ENCODE measurements at regions not wholly inside any gene's neighbourhood (a gene's known extent, or its start where the extent isn't known, plus 50 kb on each side); places are given as distances from the start of the nearest gene placed in this dataset.

DNA sequence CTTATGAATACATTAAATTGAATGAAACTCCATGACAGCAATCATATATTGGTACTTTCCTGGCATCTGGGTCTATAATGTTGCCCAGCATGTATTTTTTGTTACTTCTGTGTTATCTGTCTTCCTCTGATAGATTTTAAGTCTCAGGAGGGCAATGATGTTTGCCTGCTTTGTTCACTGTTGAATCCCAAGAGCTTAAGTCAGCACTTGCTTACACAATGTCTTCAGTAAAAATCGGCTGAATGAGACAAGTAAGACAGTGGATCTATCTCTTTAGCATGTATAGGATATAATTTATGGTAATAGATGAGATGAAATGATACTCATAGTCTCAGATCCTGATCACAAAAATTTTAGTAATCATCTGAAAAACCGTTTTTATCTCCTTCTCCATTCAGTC lies 1034.9 kb upstream of the EPHA7 start:
- intact Hi-C loops (cut with DNase I; ENCODE audit: low total_unique reads): no loop called here
- Histone ChIP-seq H3K27ac (no peak overlapping the region), H3K9me3 (no peaks in the 10 kb centered on the region), H3K36me3 (no peaks in the 10 kb centered on the region), H3K4me1 (no peaks in the 10 kb centered on the region), H3K4me3 (no peak overlapping the region), H3K27me3 (no peaks in the 10 kb centered on the region)
- in situ Hi-C loops (cut with MboI; ENCODE audit: low sequenced_read_pairs in 4 of 4): no loop called here
- DNase-seq (no peak), ATAC-seq (no peak)
- TF ChIP-seq POLR2A (IDR thresholded peaks at IDR 0.05): no peak
- TF ChIP-seq, protein P1, sequence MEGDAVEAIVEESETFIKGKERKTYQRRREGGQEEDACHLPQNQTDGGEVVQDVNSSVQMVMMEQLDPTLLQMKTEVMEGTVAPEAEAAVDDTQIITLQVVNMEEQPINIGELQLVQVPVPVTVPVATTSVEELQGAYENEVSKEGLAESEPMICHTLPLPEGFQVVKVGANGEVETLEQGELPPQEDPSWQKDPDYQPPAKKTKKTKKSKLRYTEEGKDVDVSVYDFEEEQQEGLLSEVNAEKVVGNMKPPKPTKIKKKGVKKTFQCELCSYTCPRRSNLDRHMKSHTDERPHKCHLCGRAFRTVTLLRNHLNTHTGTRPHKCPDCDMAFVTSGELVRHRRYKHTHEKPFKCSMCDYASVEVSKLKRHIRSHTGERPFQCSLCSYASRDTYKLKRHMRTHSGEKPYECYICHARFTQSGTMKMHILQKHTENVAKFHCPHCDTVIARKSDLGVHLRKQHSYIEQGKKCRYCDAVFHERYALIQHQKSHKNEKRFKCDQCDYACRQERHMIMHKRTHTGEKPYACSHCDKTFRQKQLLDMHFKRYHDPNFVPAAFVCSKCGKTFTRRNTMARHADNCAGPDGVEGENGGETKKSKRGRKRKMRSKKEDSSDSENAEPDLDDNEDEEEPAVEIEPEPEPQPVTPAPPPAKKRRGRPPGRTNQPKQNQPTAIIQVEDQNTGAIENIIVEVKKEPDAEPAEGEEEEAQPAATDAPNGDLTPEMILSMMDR (IDR thresholded peaks at IDR 0.05 in 4 of 5, conservative IDR thresholded peaks at IDR 0.05 in 1 of 5): no peak

DNA sequence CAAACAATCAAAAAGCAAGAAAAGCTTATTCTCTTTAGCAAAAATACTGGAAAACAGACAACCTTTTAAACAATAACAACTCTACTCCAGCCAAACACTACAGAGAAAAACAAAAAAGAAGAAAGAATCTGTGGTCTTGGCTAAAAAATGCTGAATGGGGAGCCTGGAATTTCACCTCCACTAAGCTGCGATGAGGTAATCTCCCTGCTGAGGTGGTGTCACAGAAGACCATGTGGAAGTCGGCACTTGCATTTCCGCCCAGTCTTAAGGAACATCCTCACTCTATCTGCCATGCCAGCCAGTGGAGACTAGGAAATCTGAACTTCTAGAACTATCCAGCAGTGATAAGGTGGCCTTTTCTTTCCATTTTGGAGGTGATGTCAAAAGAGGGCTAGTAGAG lies 1026.8 kb upstream of the EPHA7 start:
- DNase-seq (no peak), ATAC-seq (no peak)
- Histone ChIP-seq H3K36me3 (no peaks in the 10 kb centered on the region), H3K27ac (no peak overlapping the region), H3K27me3 (no peaks in the 10 kb centered on the region), H3K9me3 (no peaks in the 10 kb centered on the region), H3K4me1 (no peaks in the 10 kb centered on the region), H3K4me3 (no peak overlapping the region)
- in situ Hi-C loops (cut with MboI; ENCODE audit: low sequenced_read_pairs in 4 of 4) (no loop called here), intact Hi-C loops (cut with DNase I; ENCODE audit: low total_unique reads) (no loop called here)
- TF ChIP-seq, protein P1 (IDR thresholded peaks at IDR 0.05 in 4 of 5, conservative IDR thresholded peaks at IDR 0.05 in 1 of 5): no peak
- no peak for TF ChIP-seq POLR2A (IDR thresholded peaks at IDR 0.05)

DNA sequence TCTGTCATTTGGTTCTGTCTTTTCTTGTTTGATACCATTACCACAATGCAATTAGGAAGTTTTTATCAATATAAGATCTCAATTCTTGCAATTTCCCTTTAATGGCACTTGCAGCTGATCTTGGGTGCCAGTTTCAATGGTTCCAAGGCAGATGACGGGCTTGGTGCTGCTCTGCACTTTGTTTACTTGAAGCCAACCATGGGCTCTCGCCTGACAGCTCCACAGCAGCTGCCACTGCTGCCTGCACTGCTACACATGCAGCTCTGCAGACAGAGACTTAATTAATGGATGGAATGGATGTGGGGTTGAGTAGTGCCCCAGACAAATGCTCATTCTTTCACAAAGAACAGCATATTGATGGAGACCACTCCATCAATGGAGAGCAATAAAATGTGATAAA lies 1024.3 kb upstream of the EPHA7 start:
- H3K4me1 ChIP-seq: no peaks in the 10 kb centered on the region
- no peaks in the 10 kb centered on the region for H3K36me3 ChIP-seq
- H3K27me3 ChIP-seq: no peaks in the 10 kb centered on the region
- DNase-seq (no peak), ATAC-seq (no peak)
- in situ Hi-C loops (cut with MboI; ENCODE audit: low sequenced_read_pairs in 4 of 4): no loop called here
- no peak for TF ChIP-seq POLR2A (IDR thresholded peaks at IDR 0.05)
- TF ChIP-seq, protein P1 (IDR thresholded peaks at IDR 0.05 in 4 of 5, conservative IDR thresholded peaks at IDR 0.05 in 1 of 5): no peak
- H3K27ac ChIP-seq: no peak overlapping the region
- H3K9me3 ChIP-seq: no peaks in the 10 kb centered on the region
- H3K4me3 ChIP-seq: no peak overlapping the region
- intact Hi-C loops (cut with DNase I; ENCODE audit: low total_unique reads): no loop called here

DNA sequence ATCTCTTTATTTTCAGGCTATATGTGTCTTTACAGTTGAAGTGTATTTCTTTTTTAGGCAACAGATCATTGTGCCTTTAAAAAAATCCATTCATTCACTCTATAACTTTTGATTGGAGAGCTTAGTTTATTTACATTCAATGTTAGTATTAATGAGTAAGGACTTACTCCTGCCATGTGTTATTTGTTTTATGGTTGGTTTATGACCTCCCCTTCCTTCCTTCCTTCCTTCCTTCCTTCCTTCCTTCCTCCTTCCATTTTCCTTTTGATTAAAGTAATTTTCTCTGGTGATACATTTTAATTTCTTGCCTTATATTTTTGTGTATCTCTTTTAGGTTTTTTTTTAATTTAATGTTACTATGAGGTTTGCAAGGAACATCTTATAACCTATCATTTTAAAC lies 1005.3 kb upstream of the EPHA7 start:
- DNase-seq: no peak
- intact Hi-C loops (cut with DNase I; ENCODE audit: low total_unique reads) (no loop called here), in situ Hi-C loops (cut with MboI; ENCODE audit: low sequenced_read_pairs in 4 of 4) (no loop called here)
- Histone ChIP-seq H3K27me3 (no peaks in the 10 kb centered on the region), H3K4me1 (no peaks in the 10 kb centered on the region), H3K36me3 (no peaks in the 10 kb centered on the region), H3K4me3 (no peak overlapping the region), H3K27ac (no peak overlapping the region), H3K9me3 (no peaks in the 10 kb centered on the region)
- no peak for ATAC-seq
- TF ChIP-seq, protein P1 (IDR thresholded peaks at IDR 0.05 in 4 of 5, conservative IDR thresholded peaks at IDR 0.05 in 1 of 5): no peak
- TF ChIP-seq POLR2A (IDR thresholded peaks at IDR 0.05): no peak

DNA sequence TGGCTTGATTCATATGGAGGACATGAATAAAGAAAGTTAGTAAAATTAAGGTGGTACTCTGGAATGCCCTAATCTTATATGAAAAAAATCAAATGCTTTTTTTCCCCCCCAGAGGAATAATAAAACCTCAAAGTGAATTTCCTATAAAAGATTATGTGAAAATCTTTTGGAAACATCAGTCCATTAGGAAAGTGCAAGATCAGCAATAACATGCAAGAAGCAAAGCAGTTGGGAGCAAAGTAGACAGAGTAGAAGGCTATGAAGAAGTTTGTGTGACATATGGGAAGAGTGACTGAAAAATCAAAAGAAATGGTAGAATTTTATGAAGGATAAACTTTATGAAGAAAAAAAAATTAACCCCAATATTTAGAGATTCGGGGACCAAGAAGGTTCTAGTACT lies 998.0 kb upstream of the EPHA7 start:
- no peak overlapping the region for H3K27ac ChIP-seq
- no peaks in the 10 kb centered on the region for H3K9me3 ChIP-seq
- no peak overlapping the region for H3K4me3 ChIP-seq
- ATAC-seq: no peak
- no peak for TF ChIP-seq POLR2A (IDR thresholded peaks at IDR 0.05)
- TF ChIP-seq, protein P1 (IDR thresholded peaks at IDR 0.05 in 4 of 5, conservative IDR thresholded peaks at IDR 0.05 in 1 of 5): no peak
- intact Hi-C loops (cut with DNase I; ENCODE audit: low total_unique reads) (no loop called here), in situ Hi-C loops (cut with MboI; ENCODE audit: low sequenced_read_pairs in 4 of 4) (no loop called here)
- no peaks in the 10 kb centered on the region for H3K4me1 ChIP-seq
- H3K27me3 ChIP-seq: no peaks in the 10 kb centered on the region
- H3K36me3 ChIP-seq: no peaks in the 10 kb centered on the region
- no peak for DNase-seq

Data from gastrocnemius medialis (tissue), 4 donors.